IPS-NIHi11 (cell line): ENCODE measurements at regions not wholly inside any gene's neighbourhood (a gene's known extent, or its start where the extent isn't known, plus 50 kb on each side); places are given as distances from the start of the nearest gene placed in this dataset.
A peak's percentile ranks its signal among the peaks of the same experiment; 100 is the strongest.
"Not testable (repeated sequence)": the region's sequence is repeated elsewhere in the genome, so short reads cannot be mapped to it uniquely, and the experiment has no call there.

ENCODE experiments used
- DNase-seq: peaks from one replicate; pipeline ENCODE4 v3.0.0; 2012; ENCODE audit warnings: mixed read lengths, low spot score

GRCh38 chr16:26595199-26595598 lies 471.5 kb upstream of the C16orf82 start:
- DNase-seq: no peak

GRCh38 chr16:26596033-26596432 lies 470.7 kb upstream of the C16orf82 start:
- not testable (repeated sequence) for DNase-seq

GRCh38 chr16:26598061-26598460 lies 468.7 kb upstream of the C16orf82 start:
- DNase-seq: no peak

GRCh38 chr16:26598998-26599784 lies 467.5 kb upstream of the C16orf82 start:
- DNase-seq: no peak

- DNase-seq: no peak
These were observed 467.0 kb upstream of the C16orf82 start for GRCh38 chr16:26599785-26600104.

GRCh38 chr16:26601335-26601734 lies 465.4 kb upstream of the C16orf82 start:
- DNase-seq: no peak

- DNase-seq: no peak
These were observed 461.0 kb upstream of the C16orf82 start for GRCh38 chr16:26605626-26606271.

- no peak for DNase-seq
These were observed 460.2 kb upstream of the C16orf82 start for GRCh38 chr16:26606381-26607150.

GRCh38 chr16:26614237-26614841 lies 452.4 kb upstream of the C16orf82 start:
- DNase-seq: no peak

GRCh38 chr16:26623442-26623841 lies 443.3 kb upstream of the C16orf82 start:
- DNase-seq: no peak

GRCh38 chr16:26627958-26628357 lies 438.8 kb upstream of the C16orf82 start:
- DNase-seq: no peak

GRCh38 chr16:26631365-26631764 lies 435.4 kb upstream of the C16orf82 start:
- DNase-seq: not testable (repeated sequence)

- no peak for DNase-seq
These were observed 424.6 kb upstream of the C16orf82 start for GRCh38 chr16:26642047-26642664.

- DNase-seq: no peak
These were observed 423.2 kb upstream of the C16orf82 start for GRCh38 chr16:26643519-26643918.

- DNase-seq: no peak
These were observed 421.7 kb upstream of the C16orf82 start for GRCh38 chr16:26644912-26645543.

GRCh38 chr16:26645614-26646013 lies 421.1 kb upstream of the C16orf82 start:
- DNase-seq: peak; percentile 66

- DNase-seq: no peak
These were observed 418.9 kb upstream of the C16orf82 start for GRCh38 chr16:26647870-26648269.

GRCh38 chr16:26648851-26649250 lies 417.9 kb upstream of the C16orf82 start:
- DNase-seq: no peak

- DNase-seq: no peak
These were observed 417.2 kb upstream of the C16orf82 start for GRCh38 chr16:26649381-26650045.

GRCh38 chr16:26651464-26651863 lies 415.3 kb upstream of the C16orf82 start:
- no peak for DNase-seq

GRCh38 chr16:26651884-26652283 lies 414.8 kb upstream of the C16orf82 start:
- no peak for DNase-seq
